D721Med (cell line): ENCODE measurements at regions not wholly inside any gene's neighbourhood (a gene's known extent, or its start where the extent isn't known, plus 50 kb on each side); places are given as distances from the start of the nearest gene placed in this dataset.

Experiments
- DNase-seq: peaks from one replicate; pipeline ENCODE4 v3.0.0; 2011; ENCODE audit warnings: low spot score; ENCODE audit not compliant: insufficient read length
- FAIRE-seq: peaks from 2 replicates; lab custom pipeline; 2011; peaks lifted over from hg19 to GRCh38; lab: Jason Lieb, UNC
- CTCF ChIP-seq: IDR thresholded peaks from 2 replicates; pipeline ENCODE4 v1.5.1; 2012; ENCODE audit warnings: mild to moderate bottlenecking, control low read depth; ENCODE audit not compliant: insufficient read depth; ENCODE audit errors: missing control alignments

- FAIRE-seq (no peak), DNase-seq (no peak)
- no peak for TF ChIP-seq CTCF
Observed at GRCh38 chr22:34976886-34977285, 89.1 kb upstream of the ISX start.

- FAIRE-seq = no peak
- no peak for DNase-seq
- no peak for TF ChIP-seq CTCF
Observed at GRCh38 chr22:34986523-34986922, 79.4 kb upstream of the ISX start.

GRCh38 chr22:34992672-34993071 is 73.3 kb upstream of the ISX start:
- DNase-seq = no peak
- TF ChIP-seq CTCF = no peak
- FAIRE-seq = no peak

GRCh38 chr22:34993548-34993947 is 72.4 kb upstream of the ISX start:
- no peak for TF ChIP-seq CTCF
- no peak for DNase-seq
- no peak for FAIRE-seq

- no peak for TF ChIP-seq CTCF
- no peak for FAIRE-seq
Observed at GRCh38 chr22:34997633-34998299, 68.2 kb upstream of the ISX start.

GRCh38 chr22:34998921-34999320 is 67.0 kb upstream of the ISX start:
- TF ChIP-seq CTCF = no peak
- FAIRE-seq (no peak), DNase-seq (no peak)

More at GRCh38 chr22:34997633-34998299, 68.2 kb upstream of the ISX start:
- DNase-seq = no peak

- no peak for TF ChIP-seq CTCF
- no peak for DNase-seq
- FAIRE-seq = no peak
Observed at GRCh38 chr22:35008213-35008612, 57.7 kb upstream of the ISX start.
